ENCODE measurements at regions not wholly inside any gene's neighbourhood (a gene's known extent, or its start where the extent isn't known, plus 50 kb on each side); places are given as distances from the start of the nearest gene placed in this dataset.

DNA sequence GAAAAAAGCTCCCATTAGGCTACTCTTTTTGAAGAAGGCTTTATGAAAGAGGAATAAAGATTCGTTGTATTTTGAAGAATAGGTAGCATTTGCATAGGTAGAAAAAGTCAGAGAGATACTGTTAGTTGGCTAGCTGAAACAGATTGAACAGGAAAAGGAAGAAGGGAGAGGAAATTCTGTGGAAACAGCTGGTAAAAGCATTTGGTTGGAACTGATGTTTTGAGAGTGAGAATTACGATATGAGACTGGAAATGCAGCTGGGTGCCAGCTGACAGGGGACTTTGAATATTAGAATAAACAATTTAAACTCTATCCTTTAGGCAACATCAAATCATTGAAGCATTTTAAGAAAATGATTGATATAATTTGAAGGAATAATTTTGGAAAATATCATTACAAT, 96.7 kb upstream of the CNTNAP5 start:
- H3K27me3 ChIP-seq (ENCODE audit: control insufficient read depth, insufficient read depth, low read length), result no peaks in the 10 kb centered on the region
- ChIA-PET CTCF (no interaction called here), POLR2A (no interaction called here)
- H3K4me3 ChIP-seq (ENCODE audit: low read depth, low read length), result no peak overlapping the region
- TF ChIP-seq, protein P1, sequence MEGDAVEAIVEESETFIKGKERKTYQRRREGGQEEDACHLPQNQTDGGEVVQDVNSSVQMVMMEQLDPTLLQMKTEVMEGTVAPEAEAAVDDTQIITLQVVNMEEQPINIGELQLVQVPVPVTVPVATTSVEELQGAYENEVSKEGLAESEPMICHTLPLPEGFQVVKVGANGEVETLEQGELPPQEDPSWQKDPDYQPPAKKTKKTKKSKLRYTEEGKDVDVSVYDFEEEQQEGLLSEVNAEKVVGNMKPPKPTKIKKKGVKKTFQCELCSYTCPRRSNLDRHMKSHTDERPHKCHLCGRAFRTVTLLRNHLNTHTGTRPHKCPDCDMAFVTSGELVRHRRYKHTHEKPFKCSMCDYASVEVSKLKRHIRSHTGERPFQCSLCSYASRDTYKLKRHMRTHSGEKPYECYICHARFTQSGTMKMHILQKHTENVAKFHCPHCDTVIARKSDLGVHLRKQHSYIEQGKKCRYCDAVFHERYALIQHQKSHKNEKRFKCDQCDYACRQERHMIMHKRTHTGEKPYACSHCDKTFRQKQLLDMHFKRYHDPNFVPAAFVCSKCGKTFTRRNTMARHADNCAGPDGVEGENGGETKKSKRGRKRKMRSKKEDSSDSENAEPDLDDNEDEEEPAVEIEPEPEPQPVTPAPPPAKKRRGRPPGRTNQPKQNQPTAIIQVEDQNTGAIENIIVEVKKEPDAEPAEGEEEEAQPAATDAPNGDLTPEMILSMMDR (IDR thresholded peaks at IDR 0.05; ENCODE audit: insufficient read depth, low read depth, low read length), result no peak
- no peak for DNase-seq (ENCODE audit: low read depth)
- no peaks in the 10 kb centered on the region for H3K36me3 ChIP-seq (ENCODE audit: control insufficient read depth, insufficient read depth, low read length)

- ChIA-PET POLR2A (no interaction called here), CTCF (interaction anchor here (0.6 kb wide), 1 partner anchor 156 kb away, joined by 3 read pairs; no protein-coding TSS in a partner anchor)
- TF ChIP-seq, protein P1 (IDR thresholded peaks at IDR 0.05; ENCODE audit: insufficient read depth, low read depth, low read length), result no peak
These were observed 89.7 kb upstream of the CNTNAP5 start for GRCh38 chr2:123935405-123935804.

GRCh38 chr2:123953846-123954245, 71.2 kb upstream of the CNTNAP5 start:
- TF ChIP-seq, protein P1 (IDR thresholded peaks at IDR 0.05; ENCODE audit: insufficient read depth, low read depth, low read length), result no peak
- no peak for DNase-seq (ENCODE audit: low read depth)
- Histone ChIP-seq H3K36me3 (ENCODE audit: control insufficient read depth, insufficient read depth, low read length) (no peaks in the 10 kb centered on the region), H3K27me3 (ENCODE audit: control insufficient read depth, insufficient read depth, low read length) (no peaks in the 10 kb centered on the region), H3K4me3 (ENCODE audit: low read depth, low read length) (no peak overlapping the region)
- ChIA-PET POLR2A (no interaction called here), CTCF (no interaction called here)

More at GRCh38 chr2:123935405-123935804, 89.7 kb upstream of the CNTNAP5 start:
- no peak for DNase-seq (ENCODE audit: low read depth)
- Histone ChIP-seq H3K27me3 (ENCODE audit: control insufficient read depth, insufficient read depth, low read length) (no peaks in the 10 kb centered on the region), H3K36me3 (ENCODE audit: control insufficient read depth, insufficient read depth, low read length) (no peaks in the 10 kb centered on the region), H3K4me3 (ENCODE audit: low read depth, low read length) (no peak overlapping the region)

- ChIA-PET CTCF (no interaction called here), POLR2A (no interaction called here)
- Histone ChIP-seq H3K27me3 (ENCODE audit: control insufficient read depth, insufficient read depth, low read length) (no peaks in the 10 kb centered on the region), H3K36me3 (ENCODE audit: control insufficient read depth, insufficient read depth, low read length) (no peaks in the 10 kb centered on the region), H3K4me3 (ENCODE audit: low read depth, low read length) (no peak overlapping the region)
- no peak for DNase-seq (ENCODE audit: low read depth)
- TF ChIP-seq, protein P1 (IDR thresholded peaks at IDR 0.05; ENCODE audit: insufficient read depth, low read depth, low read length), result no peak
These were observed 67.1 kb upstream of the CNTNAP5 start for GRCh38 chr2:123958011-123958410.

- Histone ChIP-seq H3K36me3 (ENCODE audit: control insufficient read depth, insufficient read depth, low read length) (no peaks in the 10 kb centered on the region), H3K27me3 (ENCODE audit: control insufficient read depth, insufficient read depth, low read length) (no peaks in the 10 kb centered on the region), H3K4me3 (ENCODE audit: low read depth, low read length) (no peak overlapping the region)
- POLR2A ChIA-PET, result no interaction called here
- CTCF ChIA-PET, result no interaction called here
- TF ChIP-seq, protein P1 (IDR thresholded peaks at IDR 0.05; ENCODE audit: insufficient read depth, low read depth, low read length), result no peak
- DNase-seq (ENCODE audit: low read depth), result no peak
These were observed 63.5 kb upstream of the CNTNAP5 start for GRCh38 chr2:123961576-123961975.

Measured in BJ (cell line).